Stimulated activated CD4-positive, alpha-beta T cell treated with anti-CD3 and anti-CD28 coated beads, Interleukin-15, amount 100 ng/mL, for 24 hours (primary cell): ENCODE measurements at regions not wholly inside any gene's neighbourhood (a gene's known extent, or its start where the extent isn't known, plus 50 kb on each side); places are given as distances from the start of the nearest gene placed in this dataset.
"Not testable (repeated sequence)": the region's sequence is repeated elsewhere in the genome, so short reads cannot be mapped to it uniquely, and the experiment has no call there.

Source experiments
- DNase-seq: peaks from one replicate; pipeline ENCODE4 v3.0.0-alpha.2; 2020

DNA sequence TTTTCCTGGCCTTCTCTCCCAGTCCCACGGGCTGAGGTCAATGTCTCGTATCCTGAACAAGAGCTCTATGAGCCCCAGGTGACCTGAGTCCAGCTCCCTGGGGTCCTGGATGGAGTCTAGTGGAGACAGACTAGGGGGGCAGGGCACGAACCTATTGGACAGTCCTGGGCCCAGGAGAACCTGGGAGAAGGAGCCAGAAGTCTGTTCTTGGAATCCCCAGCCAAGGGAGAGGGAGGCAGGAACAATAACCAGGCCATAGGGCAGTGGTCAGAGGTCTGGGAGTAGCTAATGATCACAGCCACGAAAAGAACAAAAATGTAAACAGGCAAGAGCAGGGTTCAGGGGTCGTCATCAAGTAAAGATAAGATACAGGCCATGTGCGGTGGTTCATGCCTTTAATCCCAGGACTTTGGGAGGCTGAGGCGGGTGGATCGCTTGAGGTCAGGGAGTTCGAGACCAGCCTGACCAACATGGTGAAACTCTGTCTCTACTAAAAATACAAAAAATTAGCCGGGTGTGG lies 60.8 kb downstream of the COPRS start:
- DNase-seq, result no peak

GRCh38 chr17:31795941-31796340 lies 63.1 kb downstream of the COPRS start:
- not testable (repeated sequence) for DNase-seq

- DNase-seq, result no peak
These were observed 64.9 kb downstream of the COPRS start for GRCh38 chr17:31794111-31794510.

DNA sequence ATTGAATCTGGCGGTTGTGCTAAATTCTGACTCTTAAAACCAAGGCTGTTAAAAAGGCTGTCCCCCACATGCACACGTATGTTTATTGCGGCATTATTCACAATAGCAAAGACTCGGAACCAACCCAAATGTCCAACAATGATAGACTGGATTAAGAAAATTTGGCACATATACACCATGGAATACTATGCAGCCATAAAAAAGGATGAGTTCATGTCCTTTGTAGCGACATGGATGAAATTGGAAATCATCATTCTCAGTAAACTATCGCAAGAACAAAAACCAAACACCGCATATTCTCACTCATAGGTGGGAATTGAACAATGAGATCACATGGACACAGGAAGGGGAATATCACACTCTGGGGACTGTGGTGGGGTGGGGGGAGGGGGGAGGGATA lies 65.4 kb downstream of the COPRS start:
- DNase-seq, result not testable (repeated sequence)

DNA sequence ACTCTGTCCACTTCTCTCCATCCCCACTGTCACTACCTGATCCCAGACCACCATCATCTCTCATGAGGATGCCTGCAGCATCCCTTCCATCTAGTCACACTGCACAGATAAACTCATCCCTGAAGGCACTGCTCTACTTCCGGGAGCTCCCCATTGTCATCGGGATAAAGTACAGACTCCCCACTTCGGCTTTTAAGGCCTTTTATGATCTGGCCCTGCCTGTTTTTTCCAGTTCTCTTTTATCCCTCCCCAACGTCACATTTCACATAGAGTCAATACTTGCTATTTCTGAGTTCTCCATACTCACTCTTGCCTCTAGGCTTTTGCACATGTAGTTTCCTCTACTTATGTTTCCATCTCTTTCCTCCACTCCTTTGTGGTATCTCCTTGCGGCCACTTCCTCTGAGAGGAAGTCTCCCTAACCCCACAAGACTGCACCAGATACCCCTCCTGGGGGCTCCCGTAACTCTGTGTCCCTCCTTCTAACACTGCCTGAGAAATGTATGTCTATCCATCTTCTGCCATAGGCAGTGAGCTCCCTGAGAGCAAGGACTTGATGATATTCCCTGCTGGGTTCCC lies 66.9 kb downstream of the COPRS start:
- DNase-seq, result no peak

- DNase-seq, result no peak
These were observed 69.1 kb downstream of the COPRS start for GRCh38 chr17:31789707-31790505.

DNA sequence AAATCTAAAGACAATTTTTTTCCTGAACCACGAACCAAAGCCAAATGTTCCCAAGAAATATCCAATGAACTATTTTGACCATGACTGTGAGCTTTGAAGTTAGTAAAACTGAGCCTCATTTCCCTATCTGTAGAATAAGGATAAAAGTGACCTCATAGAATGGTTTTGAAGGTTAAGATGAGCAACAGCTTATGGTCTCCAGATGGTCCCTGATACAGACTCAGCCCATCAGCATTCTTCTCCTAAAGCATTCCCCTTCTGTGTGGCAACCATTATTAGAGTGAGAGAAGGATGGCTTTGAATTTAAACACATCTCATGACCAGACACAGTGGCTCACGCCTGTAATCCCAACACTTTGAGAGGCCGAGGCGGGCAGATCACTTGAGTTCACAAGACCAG lies 70.1 kb downstream of the COPRS start:
- DNase-seq, result no peak

DNA sequence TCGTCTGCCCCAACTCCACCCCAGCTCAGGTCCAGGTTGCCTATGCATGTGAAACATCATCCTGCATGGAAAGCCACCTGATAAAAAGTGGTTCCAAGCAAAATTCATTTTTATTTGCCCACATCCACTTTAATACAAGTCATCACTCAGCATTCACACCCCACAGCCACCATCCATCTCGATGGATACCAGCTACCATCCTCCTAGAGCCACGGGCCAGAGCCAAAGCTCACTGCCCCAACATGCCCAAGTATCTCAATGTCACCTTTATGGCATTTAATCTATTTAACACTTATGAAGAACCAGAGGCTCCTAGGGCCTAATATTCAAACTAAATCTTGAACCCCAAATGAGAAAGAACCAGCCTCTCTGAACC lies 70.5 kb downstream of the COPRS start:
- DNase-seq, result no peak

GRCh38 chr17:31787857-31788570 lies 71.0 kb downstream of the COPRS start:
- no peak for DNase-seq

DNA sequence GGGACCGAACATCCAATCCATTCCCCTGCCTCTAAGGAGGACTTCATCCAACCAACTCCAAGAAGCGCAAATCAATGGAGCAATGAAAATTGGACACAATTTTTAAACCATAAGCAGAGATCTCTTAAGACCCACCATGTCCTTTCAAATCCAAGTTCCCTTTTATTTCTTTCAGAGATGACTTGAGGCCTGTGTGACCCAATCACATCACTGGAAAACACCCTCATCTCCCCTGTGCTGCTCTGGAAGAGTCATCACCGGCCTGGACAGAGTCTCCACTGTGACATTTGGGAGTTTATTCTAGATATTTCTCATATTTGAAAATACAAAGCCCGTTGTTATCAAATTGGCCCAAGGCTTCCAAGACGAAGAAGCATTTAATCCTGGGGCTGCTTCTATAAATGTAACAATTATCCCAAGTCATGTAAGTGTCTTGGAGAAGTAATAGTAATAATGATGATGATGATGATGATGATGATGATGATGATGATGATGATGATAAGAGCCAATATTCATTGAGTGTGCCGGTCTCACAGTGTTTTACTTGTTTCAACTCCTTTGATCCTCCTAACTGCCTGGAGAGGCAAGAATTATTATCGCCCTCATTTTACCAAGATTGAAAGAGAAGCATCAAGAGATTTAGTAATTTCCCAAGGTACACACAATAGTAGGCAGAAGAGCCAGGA lies 72.1 kb downstream of the COPRS start:
- no peak for DNase-seq

DNA sequence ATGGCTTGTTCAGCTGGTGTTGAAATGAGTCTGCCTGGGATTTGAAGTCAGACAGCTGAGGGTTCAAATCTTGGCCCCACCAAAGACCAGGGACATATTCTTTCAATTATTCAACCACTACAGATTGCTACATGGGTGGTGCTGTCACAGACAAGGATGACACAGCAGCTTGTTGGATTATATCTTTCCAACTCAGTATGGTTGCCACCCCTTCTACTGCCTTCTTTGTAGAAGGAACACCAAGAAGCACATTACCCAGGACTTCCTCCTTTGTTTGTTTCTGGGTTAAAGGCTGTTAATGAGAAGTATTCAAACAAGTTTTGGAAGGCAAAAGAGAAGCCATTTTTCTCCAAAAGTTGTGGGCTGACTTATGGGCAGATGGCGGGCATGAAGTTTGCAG lies 78.6 kb downstream of the COPRS start:
- DNase-seq, result no peak

DNA sequence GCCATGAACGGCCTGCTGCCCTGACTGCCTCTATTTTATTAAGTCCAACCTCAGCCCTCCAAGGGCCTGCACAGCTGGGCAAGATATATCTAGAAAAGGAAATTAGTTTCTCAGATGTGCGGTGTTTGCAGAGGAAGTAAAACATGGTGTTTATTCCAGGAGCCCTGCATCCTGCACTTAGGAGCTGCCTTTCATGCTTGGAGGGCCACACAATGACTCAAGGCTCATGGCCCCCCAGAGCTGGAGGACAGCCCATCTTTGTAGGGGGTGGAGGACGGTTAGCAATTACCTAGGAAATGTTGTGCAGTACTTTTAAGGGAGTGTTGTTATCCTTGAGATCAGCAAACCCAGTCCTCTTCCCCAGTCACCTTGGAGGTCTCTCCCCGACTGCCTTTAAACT lies 80.5 kb downstream of the COPRS start:
- no peak for DNase-seq

GRCh38 chr17:31771328-31771727 lies 87.7 kb downstream of the COPRS start:
- DNase-seq, result not testable (repeated sequence)

DNA sequence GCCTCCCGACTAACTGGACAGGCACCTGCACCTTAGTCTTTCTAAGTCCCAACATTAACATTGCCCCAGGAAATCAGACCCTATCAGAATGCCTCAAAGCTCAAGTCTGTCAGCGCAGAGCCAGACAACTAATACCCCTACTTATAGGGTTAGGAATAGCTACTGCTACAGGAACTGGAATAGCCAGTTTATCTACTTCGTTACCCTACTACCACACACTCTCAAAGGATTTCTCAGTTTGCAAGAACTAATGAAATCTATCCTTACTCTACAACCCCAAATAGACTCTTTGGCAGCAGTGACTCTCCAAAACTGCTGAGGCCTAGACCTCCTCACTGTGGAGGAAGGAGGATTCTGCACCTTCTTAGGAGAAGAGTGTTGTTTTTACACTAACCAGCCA lies 88.5 kb downstream of the COPRS start:
- DNase-seq, result not testable (repeated sequence)

DNA sequence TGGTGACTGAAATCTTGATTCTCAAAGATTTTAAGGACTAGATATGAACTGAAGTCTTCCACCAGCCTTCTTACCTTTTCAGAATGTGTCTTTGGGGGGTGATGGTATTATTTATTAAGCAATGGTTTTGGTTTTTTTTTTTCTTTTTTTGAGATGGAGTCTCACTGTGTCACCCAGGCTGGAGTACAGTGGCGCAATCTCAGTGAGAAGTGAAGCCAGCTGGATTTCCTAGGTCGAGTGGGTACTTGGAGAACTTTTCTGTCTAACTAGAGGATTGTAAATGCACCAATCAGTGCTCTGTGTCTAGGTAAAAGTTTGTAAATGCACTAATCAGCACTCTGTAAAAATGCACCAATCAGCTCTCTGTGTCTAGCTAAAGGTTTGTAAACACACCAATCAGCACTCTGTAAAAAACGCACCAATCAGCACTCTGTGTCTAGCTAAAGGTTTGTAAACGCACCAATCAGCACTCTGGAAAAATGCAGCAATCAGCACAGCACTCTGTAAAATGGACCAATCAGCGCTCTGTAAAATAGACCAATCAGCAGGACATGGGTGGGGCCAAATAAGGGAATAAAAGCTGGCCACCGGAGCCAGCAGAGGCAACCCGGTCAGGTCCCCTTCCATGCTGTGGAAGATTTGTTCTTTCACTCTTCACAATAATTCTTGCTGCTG lies 97.1 kb downstream of the COPRS start:
- DNase-seq, result not testable (repeated sequence)

DNA sequence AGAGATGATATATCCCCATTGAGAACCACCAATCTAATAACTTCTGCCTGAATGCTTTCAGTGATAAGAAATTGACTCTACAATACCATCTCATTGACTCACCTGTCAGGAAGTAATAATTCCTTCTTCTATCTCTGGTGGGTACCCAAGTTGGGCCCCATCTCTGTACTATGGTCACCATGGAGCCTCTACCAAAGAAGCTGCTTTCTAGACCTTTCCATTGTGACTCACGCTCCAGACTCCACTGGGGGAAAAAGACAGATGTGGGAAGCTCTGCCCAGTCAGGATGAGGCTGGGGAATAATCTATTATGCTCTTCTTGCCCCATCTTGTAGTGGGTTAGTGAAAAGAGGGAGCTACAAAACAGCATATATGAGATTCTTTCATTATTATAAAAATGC lies 100.4 kb downstream of the COPRS start:
- DNase-seq, result no peak

DNA sequence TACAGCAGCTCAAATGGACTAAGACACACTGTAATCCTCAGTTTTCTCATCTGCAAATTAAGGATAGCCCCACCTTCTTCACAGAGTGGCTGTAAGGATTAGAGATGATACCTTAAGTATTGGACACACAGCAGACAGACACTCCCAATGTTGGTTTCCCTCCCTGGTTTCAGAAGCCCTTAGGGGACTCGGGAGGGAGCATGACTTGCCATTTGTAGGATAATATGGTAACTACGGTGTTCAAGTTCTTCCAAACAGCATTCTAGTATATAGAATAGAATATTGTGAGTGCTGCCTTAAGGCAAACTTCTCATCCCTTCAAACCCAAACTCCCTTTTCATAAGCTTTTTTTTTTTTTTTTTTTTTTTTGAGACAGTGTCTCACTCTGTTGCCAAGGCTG lies 101.9 kb downstream of the COPRS start:
- DNase-seq, result no peak

DNA sequence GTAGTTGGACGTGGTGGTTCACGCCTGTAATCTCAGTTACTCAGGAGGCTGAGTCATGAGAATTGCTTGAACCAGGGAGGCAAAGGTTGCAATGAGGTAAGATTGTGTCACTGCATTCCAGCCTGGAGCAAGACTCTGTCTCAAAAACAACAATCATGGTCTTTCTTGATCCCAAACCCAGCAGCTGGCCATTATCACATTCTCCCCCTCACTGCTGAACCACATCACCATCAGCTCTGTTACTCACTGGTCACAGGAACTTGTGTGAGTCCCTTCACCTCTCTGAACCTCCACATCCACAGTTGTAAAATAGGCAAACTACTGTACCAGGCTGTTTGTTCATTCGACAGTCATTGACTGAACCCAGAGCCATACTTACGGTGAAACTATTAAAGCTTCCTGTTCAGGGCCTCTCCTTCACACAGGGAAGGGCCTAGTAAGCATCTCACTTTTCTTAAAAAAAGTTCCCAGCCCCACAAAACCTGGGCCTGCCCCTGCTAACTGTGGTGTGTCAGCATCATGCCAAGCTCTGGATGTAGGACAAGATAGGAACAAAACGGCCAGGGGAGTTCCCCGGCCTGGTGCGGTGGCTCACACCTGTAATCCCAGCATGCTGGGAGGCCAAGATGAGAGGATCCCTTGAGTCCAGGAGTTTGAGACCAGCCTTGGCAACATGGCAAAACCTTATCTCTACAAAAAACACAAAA lies 104.7 kb downstream of the COPRS start:
- DNase-seq, result no peak

DNA sequence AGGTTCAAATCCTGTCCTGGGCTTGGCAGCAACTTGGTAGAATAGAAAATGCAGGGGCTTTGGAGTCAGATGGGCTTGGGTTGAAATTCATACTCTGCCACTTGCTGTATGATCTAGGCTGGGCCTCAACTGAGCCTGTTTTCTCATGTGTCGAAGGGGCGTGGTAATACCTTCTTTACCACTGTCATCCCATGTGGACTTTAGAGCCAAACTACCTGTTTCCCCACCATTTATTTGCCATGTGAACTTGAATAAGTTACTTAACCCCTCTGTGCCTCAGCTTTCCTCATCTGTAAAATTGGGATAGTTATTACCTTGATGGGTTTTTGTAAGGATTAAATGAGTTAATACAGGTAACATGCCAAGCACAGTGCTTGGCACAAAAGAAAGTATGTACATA lies 106.0 kb downstream of the COPRS start:
- DNase-seq, result no peak

DNA sequence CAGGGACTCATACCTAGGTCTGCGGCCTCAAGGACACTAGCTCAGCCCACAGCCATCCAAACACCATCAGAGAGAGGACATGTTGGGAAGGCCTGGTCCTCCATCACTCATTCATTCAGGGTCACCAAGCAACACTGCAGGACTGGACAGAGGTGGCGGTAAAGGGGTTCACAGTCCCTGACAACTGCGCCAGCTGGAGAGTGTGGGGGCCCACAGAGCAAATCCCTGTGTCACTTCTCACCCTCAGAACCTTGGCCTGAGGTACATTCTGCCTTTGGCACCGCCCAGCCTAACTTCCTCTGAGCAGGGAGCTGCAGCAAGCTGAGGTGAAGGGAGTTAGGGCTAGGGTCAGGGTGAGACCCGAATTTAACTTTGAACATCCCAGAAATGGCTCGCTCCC lies 106.5 kb downstream of the COPRS start:
- no peak for DNase-seq

GRCh38 chr17:31750578-31750977 lies 108.5 kb downstream of the COPRS start:
- no peak for DNase-seq

GRCh38 chr17:31748881-31749280 lies 110.2 kb downstream of the COPRS start:
- no peak for DNase-seq
